GM23338 (cell line): ENCODE measurements at regions not wholly inside any gene's neighbourhood (a gene's known extent, or its start where the extent isn't known, plus 50 kb on each side); places are given as distances from the start of the nearest gene placed in this dataset.

ENCODE experiments used
- ATAC-seq: fragments of 200-7000 bp; cut with Tn5 transposase; 3 replicates; pipeline ENCODE4 v1.9.1; 2020
- DNase-seq: peaks from one replicate; pipeline ENCODE4 v3.0.0-alpha.2; 2015; ENCODE audit warnings: low spot score
- H2AFZ ChIP-seq: fragments of 200-600 bp; sonication (generic); 2 replicates; pipeline ENCODE4 v1.8.0; 2016; ENCODE audit warnings: antibody characterized with exemption, mild to moderate bottlenecking, moderate library complexity
- H3F3A ChIP-seq: fragments of 200-600 bp; sonication (generic); replicated peaks from 2 replicates; pipeline ENCODE4 v1.8.0; 2017; ENCODE audit warnings: antibody characterized with exemption, mixed run types, low read depth
- H3K27ac ChIP-seq: fragments of 200-600 bp; sonication (generic); 2 replicates; pipeline ENCODE4 v1.6.1; 2016; ENCODE audit warnings: low read depth
- H3K27me3 ChIP-seq: fragments of 200-600 bp; sonication (generic); 2 replicates; pipeline ENCODE4 v1.8.0; 2016; ENCODE audit warnings: mild to moderate bottlenecking, mixed run types, moderate library complexity; ENCODE audit not compliant: insufficient read depth
- H3K36me3 ChIP-seq: fragments of 200-600 bp; sonication (generic); 2 replicates; pipeline ENCODE4 v1.8.0; 2016; ENCODE audit warnings: mild to moderate bottlenecking; ENCODE audit not compliant: insufficient read depth
- H3K4me1 ChIP-seq: fragments of 200-600 bp; sonication (generic); 2 replicates; pipeline ENCODE4 v1.8.0; 2016; ENCODE audit warnings: mild to moderate bottlenecking, moderate library complexity; ENCODE audit not compliant: insufficient read depth
- H3K4me2 ChIP-seq: fragments of 200-600 bp; sonication (generic); 2 replicates; pipeline ENCODE4 v1.7.1; 2017; ENCODE audit warnings: mixed run types
- H3K4me3 ChIP-seq: fragments of 200-600 bp; sonication (generic); 2 replicates; pipeline ENCODE4 v1.6.1; 2016; ENCODE audit warnings: mixed run types
- H3K79me2 ChIP-seq: fragments of 200-600 bp; sonication (generic); replicated peaks from 2 replicates; pipeline ENCODE4 v1.8.0; 2017; ENCODE audit warnings: mild to moderate bottlenecking; ENCODE audit not compliant: insufficient read depth
- H3K9me2 ChIP-seq: fragments of 200-600 bp; sonication (generic); 2 replicates; pipeline ENCODE4 v1.8.0; 2017; ENCODE audit not compliant: insufficient read depth
- H4K20me1 ChIP-seq: fragments of 200-600 bp; sonication (generic); replicated peaks from 2 replicates; pipeline ENCODE4 v1.8.0; 2017; ENCODE audit warnings: mild to moderate bottlenecking; ENCODE audit not compliant: insufficient read depth
- H3K27ac Mint-ChIP-seq: 2 replicates; pipeline ENCODE4 v1.8.0; 2020; ENCODE audit warnings: inconsistent platforms, mild to moderate bottlenecking, moderate library complexity, mixed read lengths
- H3K27me3 Mint-ChIP-seq: 3 replicates; pipeline ENCODE4 v1.8.0; 2022; ENCODE audit warnings: low read depth, mild to moderate bottlenecking, moderate library complexity, mixed read lengths, inconsistent platforms; ENCODE audit not compliant: insufficient read depth, poor library complexity
- H3K36me3 Mint-ChIP-seq: 3 replicates; pipeline ENCODE4 v1.8.0; 2021; ENCODE audit warnings: low read depth, mild to moderate bottlenecking, inconsistent platforms, moderate library complexity, mixed read lengths
- H3K4me1 Mint-ChIP-seq: 3 replicates; pipeline ENCODE4 v1.8.0; 2020; ENCODE audit warnings: mild to moderate bottlenecking, inconsistent platforms, mixed read lengths
- H3K4me3 Mint-ChIP-seq: 3 replicates; pipeline ENCODE4 v1.8.0; 2021; ENCODE audit warnings: moderate library complexity, mild to moderate bottlenecking, inconsistent platforms, mixed read lengths
- H3K9me3 Mint-ChIP-seq: 3 replicates; pipeline ENCODE4 v1.8.0; 2020; ENCODE audit warnings: moderate library complexity, mild to moderate bottlenecking, inconsistent platforms, mixed read lengths
- EZH2 ChIP-seq: fragments of 200-600 bp; sonication (generic); IDR thresholded peaks from one replicate; pipeline ENCODE4 v1.8.0; 2017; ENCODE audit warnings: antibody characterized with exemption, mild to moderate bottlenecking, low read depth; ENCODE audit not compliant: unreplicated experiment
- NANOG ChIP-seq: IDR thresholded peaks from 2 replicates; pipeline ENCODE4 v1.6.1; 2016; ENCODE audit warnings: antibody characterized with exemption, borderline replicate concordance
- ZNF114 ChIP-seq: fragments of 250-450 bp; sonication (Bioruptor Pico); IDR thresholded peaks from 2 replicates; pipeline ENCODE4 v1.5.0; 2020; ENCODE audit warnings: mild to moderate bottlenecking, moderate library complexity
- ZNF331 ChIP-seq: fragments of 250-450 bp; sonication (Bioruptor Pico); IDR thresholded peaks from 2 replicates; pipeline ENCODE4 v1.5.0; 2020; ENCODE audit warnings: low read depth, mild to moderate bottlenecking, moderate library complexity
- TF ChIP-seq, protein P1 (sequence below): fragments of 250-450 bp; sonication (Bioruptor Pico); IDR thresholded peaks from 2 replicates; pipeline ENCODE4 v1.5.0; 2020; ENCODE audit warnings: mild to moderate bottlenecking, moderate library complexity
- TF ChIP-seq, protein P2 (sequence below): IDR thresholded peaks from 2 replicates; pipeline ENCODE4 v1.6.1; 2016; ENCODE audit warnings: antibody characterized with exemption

DNA sequence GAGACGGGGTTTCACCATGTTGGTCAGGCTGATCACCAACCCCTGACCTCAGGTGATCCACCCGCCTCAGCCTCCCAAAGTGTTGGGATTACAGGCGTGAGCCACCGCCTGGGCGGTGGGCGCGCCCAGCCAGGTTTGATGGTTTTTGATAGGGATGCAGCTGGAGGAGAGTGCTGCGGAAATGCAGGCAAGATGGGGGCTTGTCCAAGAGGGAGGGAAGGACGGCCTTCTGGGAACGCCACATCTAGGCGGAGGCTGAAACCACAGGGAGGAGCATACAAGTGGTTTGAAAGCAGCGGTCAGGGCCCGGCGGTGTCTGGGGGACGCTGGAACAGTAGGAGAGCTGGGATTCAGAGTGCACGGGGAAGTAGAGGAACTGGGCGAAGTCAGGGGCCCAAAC, 134.6 kb downstream of the VRK1 start:
- Histone ChIP-seq H3K4me3 (no peak overlapping the region), H3K27me3 (no peaks in the 10 kb centered on the region), H2AFZ (no peak overlapping the region), H4K20me1 (no peaks in the 10 kb centered on the region), H3F3A (no peaks in the 10 kb centered on the region), H3K9me2 (no peaks in the 10 kb centered on the region), H3K27ac (no peak overlapping the region), H3K36me3 (no peaks in the 10 kb centered on the region), H3K4me2 (no peak overlapping the region), H3K4me1 (no peaks in the 10 kb centered on the region), H3K79me2 (no peaks in the 10 kb centered on the region)
- TF ChIP-seq NANOG = no peak
- TF ChIP-seq ZNF114 (CRISPR knock-in tag) = no peak
- no peak for TF ChIP-seq ZNF331
- TF ChIP-seq, protein P1, sequence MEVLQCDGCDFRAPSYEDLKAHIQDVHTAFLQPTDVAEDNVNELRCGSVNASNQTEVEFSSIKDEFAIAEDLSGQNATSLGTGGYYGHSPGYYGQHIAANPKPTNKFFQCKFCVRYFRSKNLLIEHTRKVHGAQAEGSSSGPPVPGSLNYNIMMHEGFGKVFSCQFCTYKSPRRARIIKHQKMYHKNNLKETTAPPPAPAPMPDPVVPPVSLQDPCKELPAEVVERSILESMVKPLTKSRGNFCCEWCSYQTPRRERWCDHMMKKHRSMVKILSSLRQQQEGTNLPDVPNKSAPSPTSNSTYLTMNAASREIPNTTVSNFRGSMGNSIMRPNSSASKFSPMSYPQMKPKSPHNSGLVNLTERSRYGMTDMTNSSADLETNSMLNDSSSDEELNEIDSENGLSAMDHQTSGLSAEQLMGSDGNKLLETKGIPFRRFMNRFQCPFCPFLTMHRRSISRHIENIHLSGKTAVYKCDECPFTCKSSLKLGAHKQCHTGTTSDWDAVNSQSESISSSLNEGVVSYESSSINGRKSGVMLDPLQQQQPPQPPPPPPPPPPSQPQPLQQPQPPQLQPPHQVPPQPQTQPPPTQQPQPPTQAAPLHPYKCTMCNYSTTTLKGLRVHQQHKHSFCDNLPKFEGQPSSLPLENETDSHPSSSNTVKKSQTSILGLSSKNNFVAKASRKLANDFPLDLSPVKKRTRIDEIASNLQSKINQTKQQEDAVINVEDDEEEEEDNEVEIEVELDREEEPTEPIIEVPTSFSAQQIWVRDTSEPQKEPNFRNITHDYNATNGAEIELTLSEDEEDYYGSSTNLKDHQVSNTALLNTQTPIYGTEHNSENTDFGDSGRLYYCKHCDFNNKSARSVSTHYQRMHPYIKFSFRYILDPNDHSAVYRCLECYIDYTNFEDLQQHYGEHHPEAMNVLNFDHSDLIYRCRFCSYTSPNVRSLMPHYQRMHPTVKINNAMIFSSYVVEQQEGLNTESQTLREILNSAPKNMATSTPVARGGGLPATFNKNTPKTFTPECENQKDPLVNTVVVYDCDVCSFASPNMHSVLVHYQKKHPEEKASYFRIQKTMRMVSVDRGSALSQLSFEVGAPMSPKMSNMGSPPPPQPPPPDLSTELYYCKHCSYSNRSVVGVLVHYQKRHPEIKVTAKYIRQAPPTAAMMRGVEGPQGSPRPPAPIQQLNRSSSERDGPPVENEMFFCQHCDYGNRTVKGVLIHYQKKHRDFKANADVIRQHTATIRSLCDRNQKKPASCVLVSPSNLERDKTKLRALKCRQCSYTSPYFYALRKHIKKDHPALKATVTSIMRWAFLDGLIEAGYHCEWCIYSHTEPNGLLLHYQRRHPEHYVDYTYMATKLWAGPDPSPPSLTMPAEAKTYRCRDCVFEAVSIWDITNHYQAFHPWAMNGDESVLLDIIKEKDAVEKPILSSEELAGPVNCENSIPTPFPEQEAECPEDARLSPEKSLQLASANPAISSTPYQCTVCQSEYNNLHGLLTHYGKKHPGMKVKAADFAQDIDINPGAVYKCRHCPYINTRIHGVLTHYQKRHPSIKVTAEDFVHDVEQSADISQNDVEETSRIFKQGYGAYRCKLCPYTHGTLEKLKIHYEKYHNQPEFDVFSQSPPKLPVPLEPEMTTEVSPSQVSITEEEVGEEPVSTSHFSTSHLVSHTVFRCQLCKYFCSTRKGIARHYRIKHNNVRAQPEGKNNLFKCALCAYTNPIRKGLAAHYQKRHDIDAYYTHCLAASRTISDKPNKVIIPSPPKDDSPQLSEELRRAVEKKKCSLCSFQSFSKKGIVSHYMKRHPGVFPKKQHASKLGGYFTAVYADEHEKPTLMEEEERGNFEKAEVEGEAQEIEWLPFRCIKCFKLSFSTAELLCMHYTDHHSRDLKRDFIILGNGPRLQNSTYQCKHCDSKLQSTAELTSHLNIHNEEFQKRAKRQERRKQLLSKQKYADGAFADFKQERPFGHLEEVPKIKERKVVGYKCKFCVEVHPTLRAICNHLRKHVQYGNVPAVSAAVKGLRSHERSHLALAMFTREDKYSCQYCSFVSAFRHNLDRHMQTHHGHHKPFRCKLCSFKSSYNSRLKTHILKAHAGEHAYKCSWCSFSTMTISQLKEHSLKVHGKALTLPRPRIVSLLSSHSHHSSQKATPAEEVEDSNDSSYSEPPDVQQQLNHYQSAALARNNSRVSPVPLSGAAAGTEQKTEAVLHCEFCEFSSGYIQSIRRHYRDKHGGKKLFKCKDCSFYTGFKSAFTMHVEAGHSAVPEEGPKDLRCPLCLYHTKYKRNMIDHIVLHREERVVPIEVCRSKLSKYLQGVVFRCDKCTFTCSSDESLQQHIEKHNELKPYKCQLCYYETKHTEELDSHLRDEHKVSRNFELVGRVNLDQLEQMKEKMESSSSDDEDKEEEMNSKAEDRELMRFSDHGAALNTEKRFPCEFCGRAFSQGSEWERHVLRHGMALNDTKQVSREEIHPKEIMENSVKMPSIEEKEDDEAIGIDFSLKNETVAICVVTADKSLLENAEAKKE = no peak
- no peak for TF ChIP-seq EZH2
- TF ChIP-seq, protein P2, sequence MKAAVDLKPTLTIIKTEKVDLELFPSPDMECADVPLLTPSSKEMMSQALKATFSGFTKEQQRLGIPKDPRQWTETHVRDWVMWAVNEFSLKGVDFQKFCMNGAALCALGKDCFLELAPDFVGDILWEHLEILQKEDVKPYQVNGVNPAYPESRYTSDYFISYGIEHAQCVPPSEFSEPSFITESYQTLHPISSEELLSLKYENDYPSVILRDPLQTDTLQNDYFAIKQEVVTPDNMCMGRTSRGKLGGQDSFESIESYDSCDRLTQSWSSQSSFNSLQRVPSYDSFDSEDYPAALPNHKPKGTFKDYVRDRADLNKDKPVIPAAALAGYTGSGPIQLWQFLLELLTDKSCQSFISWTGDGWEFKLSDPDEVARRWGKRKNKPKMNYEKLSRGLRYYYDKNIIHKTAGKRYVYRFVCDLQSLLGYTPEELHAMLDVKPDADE = no peak
- Mint-ChIP-seq H3K4me3 (no peak overlapping the region), H3K4me1 (no peaks in the 10 kb centered on the region), H3K36me3 (no peaks in the 10 kb centered on the region; the same call in 2 of the 3 replicates), H3K9me3 (no peaks in the 10 kb centered on the region), H3K27ac (no peak overlapping the region), H3K27me3 (peaks cover 5% of the 10 kb centered on the region)
- ATAC-seq (no peak), DNase-seq (no peak)
